Neural cell (in vitro differentiated cells): ENCODE measurements at regions not wholly inside any gene's neighbourhood (a gene's known extent, or its start where the extent isn't known, plus 50 kb on each side); places are given as distances from the start of the nearest gene placed in this dataset.

Experiments used
- CTCF ChIP-seq: fragments of 450-650 bp; IDR thresholded peaks from 2 replicates; pipeline ENCODE4 v1.5.1; 2014; ENCODE audit warnings: antibody characterized with exemption, mild to moderate bottlenecking, moderate library complexity; ENCODE audit not compliant: poor library complexity, severe bottlenecking
- EZH2 ChIP-seq: fragments of 200-600, 300-800 bp; shearing (Covaris generic), sonication (generic); IDR thresholded peaks from 2 replicates; pipeline ENCODE4 v1.6.1; 2014; ENCODE audit warnings: antibody characterized with exemption, low read length, borderline replicate concordance, mild to moderate bottlenecking; ENCODE audit not compliant: insufficient read depth, poor library complexity, severe bottlenecking

DNA sequence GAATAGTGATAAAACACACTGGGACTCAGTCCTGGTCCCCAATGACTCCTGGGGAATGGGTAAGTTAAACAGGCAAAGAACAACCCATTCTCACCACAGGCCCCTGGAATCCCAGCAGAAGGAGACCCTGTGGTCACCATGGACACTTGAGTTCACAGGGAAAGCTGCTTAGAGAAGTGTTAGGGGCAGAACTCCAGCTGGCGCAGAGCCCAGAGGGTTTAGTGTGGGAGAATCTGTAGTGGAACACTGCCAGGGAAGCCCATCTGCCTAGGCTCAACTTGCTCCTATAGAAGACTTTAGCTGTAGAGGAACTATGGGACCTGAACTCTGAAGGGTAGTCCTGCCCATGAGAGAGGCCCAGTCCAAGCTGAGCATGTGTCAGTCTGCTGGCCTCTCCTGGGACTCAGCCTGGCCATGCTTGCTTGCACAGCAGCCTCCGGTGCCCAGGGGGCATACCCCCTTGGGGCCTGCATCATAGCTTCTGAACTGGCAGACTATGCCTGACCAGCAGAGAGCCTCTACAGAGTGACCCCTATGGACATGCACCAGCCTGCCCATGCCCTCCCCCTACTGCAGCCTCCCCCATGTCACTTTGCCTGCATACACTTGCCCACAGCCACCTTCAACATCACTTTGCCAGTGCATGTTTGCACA lies 343.5 kb downstream of the IDS start:
- no peak for TF ChIP-seq CTCF
- TF ChIP-seq EZH2, result no peak
